Mesodermal cell (in vitro differentiated cells): ENCODE measurements at regions not wholly inside any gene's neighbourhood (a gene's known extent, or its start where the extent isn't known, plus 50 kb on each side); places are given as distances from the start of the nearest gene placed in this dataset.

Experiments
- H3K27ac ChIP-seq: 2 replicates; pipeline ENCODE4 v1.7.0; 2013; ENCODE audit warnings: mild to moderate bottlenecking, low read depth, low read length, moderate library complexity; ENCODE audit not compliant: severe bottlenecking
- H3K36me3 ChIP-seq: 2 replicates; pipeline ENCODE4 v1.7.1; 2013; ENCODE audit warnings: mild to moderate bottlenecking, low read length, moderate library complexity; ENCODE audit not compliant: control insufficient read depth, insufficient read depth
- H3K4me1 ChIP-seq: one replicate; pipeline ENCODE4 v1.7.1; 2013; ENCODE audit warnings: mild to moderate bottlenecking, low read length; ENCODE audit not compliant: insufficient read depth, control insufficient read depth, poor library complexity, severe bottlenecking
- H3K4me3 ChIP-seq: 2 replicates; pipeline ENCODE4 v1.7.0; 2013; ENCODE audit warnings: low read length, control low read depth, mild to moderate bottlenecking; ENCODE audit not compliant: insufficient read depth, poor library complexity, severe bottlenecking; ENCODE audit errors: extremely low read depth
- H3K9me3 ChIP-seq: 2 replicates; pipeline ENCODE4 v1.7.1; 2013; ENCODE audit warnings: mild to moderate bottlenecking, low read length, moderate library complexity; ENCODE audit not compliant: control insufficient read depth
- WGBS, 2 experiments: methylation state at CpG; one replicate each; pipeline ENCODE4 v1.1.5; 2013; ENCODE audit warnings: missing lambda C conversion rate in 2 of 2; ENCODE audit not compliant: insufficient coverage in 2 of 2; 5-methylcytosine and 5-hydroxymethylcytosine counted together

GRCh38 chr9:31608416-31608815 is 776.0 kb upstream of the ACO1 start:
- no peaks in the 10 kb centered on the region for H3K36me3 ChIP-seq
- no peak overlapping the region for H3K27ac ChIP-seq
- no peak overlapping the region for H3K4me3 ChIP-seq
- H3K4me1 ChIP-seq = no peaks in the 10 kb centered on the region
- no peaks in the 10 kb centered on the region for H3K9me3 ChIP-seq

DNA sequence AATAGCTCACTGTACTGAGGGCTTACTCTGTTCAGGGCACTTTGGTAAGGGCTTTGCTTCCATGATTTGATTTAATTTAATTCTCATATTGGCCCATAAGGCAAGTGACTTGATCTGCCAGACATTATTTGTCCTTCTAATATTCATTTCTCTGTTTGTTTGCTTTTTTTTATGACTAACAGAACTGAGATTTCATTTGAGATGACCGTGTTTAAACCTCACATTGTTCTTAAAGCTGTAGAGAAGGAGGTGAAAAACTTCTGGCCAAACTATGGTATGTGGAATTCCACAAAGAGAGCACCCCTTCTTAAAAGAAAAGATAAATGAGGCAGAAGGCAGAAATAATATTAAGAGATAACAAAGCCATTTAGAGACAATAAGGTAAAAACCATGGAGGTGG is 775.6 kb upstream of the ACO1 start:
- no peaks in the 10 kb centered on the region for H3K36me3 ChIP-seq
- H3K27ac ChIP-seq = no peak overlapping the region
- H3K4me3 ChIP-seq = no peak overlapping the region
- no peaks in the 10 kb centered on the region for H3K4me1 ChIP-seq
- H3K9me3 ChIP-seq = no peaks in the 10 kb centered on the region
- no CpG with 5 or more reads among the region's 1 CpG for WGBS, 2 experiments

DNA sequence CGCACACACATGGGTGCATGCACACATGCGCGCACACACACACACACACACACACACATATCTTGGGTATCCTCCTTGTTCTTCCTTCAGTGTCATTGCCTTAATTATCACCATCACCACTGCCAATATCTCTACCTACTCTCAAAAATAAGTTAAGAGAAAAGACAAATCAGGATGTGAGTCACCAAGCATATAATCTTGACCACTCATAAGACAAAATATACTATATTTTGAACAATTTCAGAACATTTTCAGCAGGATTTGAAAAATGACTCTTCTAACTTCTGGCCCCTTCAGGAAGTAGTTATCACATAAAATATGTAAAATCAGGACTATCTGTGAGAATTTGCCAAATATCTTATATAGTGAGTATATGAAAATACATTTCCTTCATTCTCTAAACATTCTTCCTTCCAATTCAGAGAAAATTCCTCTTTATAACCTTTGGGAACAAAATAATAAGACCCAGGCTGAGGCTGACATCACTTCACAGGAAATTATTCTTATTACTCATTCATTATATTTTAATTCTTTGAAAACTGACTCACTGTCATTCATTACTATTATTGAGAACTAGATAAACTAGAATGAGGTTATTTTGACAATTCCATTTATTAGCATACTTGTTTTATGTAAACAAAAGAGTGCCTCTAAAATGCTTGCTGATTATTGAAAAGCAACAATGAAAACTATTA is 772.0 kb upstream of the ACO1 start:
- Histone ChIP-seq H3K36me3 (no peaks in the 10 kb centered on the region), H3K4me3 (no peak overlapping the region), H3K27ac (no peak overlapping the region), H3K4me1 (no peaks in the 10 kb centered on the region), H3K9me3 (no peaks in the 10 kb centered on the region)
- 48% methylated on average over 3 of the region's 3 CpGs; no CpG with 5 or more reads in 1 of the 2 experiments for WGBS, 2 experiments

GRCh38 chr9:31615966-31616365 is 768.5 kb upstream of the ACO1 start:
- WGBS, 2 experiments = 41 to 47% methylated on average over 2 to 3 of the region's 4 CpGs
- Histone ChIP-seq H3K36me3 (no peaks in the 10 kb centered on the region), H3K27ac (no peak overlapping the region), H3K4me1 (no peaks in the 10 kb centered on the region), H3K4me3 (no peak overlapping the region), H3K9me3 (no peaks in the 10 kb centered on the region)

DNA sequence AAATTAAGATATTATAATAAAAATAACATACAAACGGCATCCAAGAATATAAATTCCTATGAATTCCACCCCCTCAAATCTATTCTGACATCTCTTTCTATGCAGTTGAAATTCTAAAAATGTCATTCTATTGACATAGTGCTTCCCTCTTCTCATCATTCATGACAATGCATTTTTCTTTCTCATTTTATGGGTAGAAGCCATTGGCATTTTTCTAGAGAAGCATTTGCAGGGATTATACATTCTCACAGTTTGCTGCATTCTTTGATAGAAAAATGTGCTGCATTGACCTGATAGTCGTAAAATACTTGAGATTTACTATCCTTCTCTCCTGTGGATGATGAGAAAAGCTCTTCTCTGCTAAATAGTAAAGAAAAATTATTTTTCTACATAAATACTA is 760.9 kb upstream of the ACO1 start:
- WGBS, 2 experiments = no CpG with 5 or more reads among the region's 2 CpGs
- H3K4me1 ChIP-seq = no peaks in the 10 kb centered on the region

GRCh38 chr9:31629292-31629691 is 755.2 kb upstream of the ACO1 start:
- Histone ChIP-seq H3K4me1 (no peaks in the 10 kb centered on the region), H3K27ac (no peak overlapping the region)

More for the DNA sequence above, 760.9 kb upstream of the ACO1 start:
- H3K4me3 ChIP-seq = no peak overlapping the region
- H3K27ac ChIP-seq = no peak overlapping the region
- H3K36me3 ChIP-seq = no peaks in the 10 kb centered on the region
- no peaks in the 10 kb centered on the region for H3K9me3 ChIP-seq

DNA sequence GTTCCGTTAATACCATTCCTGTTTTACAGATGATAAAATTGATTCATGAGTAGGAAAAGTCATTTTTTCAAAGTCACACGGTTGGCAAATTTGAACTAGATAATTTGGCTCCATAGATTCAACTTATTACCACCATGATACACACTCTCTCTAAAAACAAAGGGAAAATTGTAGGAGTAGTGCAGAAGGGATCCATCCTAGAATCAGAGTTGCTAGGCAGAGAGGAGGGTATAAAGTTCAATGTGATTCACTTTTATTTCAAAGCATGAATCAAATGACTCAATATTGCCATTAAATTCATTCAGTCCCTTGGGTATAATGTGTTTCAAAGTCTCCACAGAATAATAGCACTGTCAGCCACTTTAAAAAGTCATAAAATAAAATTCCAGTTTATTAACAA is 747.2 kb upstream of the ACO1 start:
- no peak overlapping the region for H3K27ac ChIP-seq
- no peaks in the 10 kb centered on the region for H3K4me1 ChIP-seq
- WGBS, 2 experiments = no CpG with 5 or more reads among the region's 2 CpGs
- no peaks in the 10 kb centered on the region for H3K36me3 ChIP-seq
- H3K9me3 ChIP-seq = no peaks in the 10 kb centered on the region
- H3K4me3 ChIP-seq = no peak overlapping the region

More at GRCh38 chr9:31629292-31629691, 755.2 kb upstream of the ACO1 start:
- Histone ChIP-seq H3K4me3 (no peak overlapping the region), H3K36me3 (no peaks in the 10 kb centered on the region), H3K9me3 (no peaks in the 10 kb centered on the region)

GRCh38 chr9:31637861-31638260 is 746.6 kb upstream of the ACO1 start:
- H3K4me1 ChIP-seq = no peaks in the 10 kb centered on the region
- H3K4me3 ChIP-seq = no peak overlapping the region
- H3K27ac ChIP-seq = no peak overlapping the region
- H3K9me3 ChIP-seq = no peaks in the 10 kb centered on the region
- no peaks in the 10 kb centered on the region for H3K36me3 ChIP-seq

DNA sequence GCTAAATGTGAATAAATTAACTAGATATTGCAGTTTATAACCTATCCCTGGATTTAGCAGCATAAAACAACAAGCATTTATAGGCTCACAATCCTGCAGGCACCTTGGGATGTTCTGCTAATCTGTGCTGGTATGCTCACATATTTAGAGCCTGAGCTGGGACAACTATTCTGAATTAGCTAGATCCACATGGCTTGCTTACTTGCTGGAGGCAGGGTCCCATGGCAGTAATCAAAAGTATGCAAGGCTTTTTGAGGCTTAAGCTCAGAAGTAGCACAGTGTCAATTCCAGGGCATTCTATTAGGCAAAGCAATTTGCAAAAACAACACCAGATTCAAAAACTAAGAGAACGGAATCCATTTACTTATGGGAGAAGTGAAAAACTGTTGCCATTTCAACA is 745.0 kb upstream of the ACO1 start:
- Histone ChIP-seq H3K36me3 (no peaks in the 10 kb centered on the region), H3K4me1 (no peaks in the 10 kb centered on the region), H3K9me3 (no peaks in the 10 kb centered on the region), H3K4me3 (no peak overlapping the region), H3K27ac (no peak overlapping the region)
- WGBS, 2 experiments = no CpG with 5 or more reads among the region's 1 CpG

GRCh38 chr9:31669311-31669710 is 715.1 kb upstream of the ACO1 start:
- no peaks in the 10 kb centered on the region for H3K36me3 ChIP-seq
- no peaks in the 10 kb centered on the region for H3K9me3 ChIP-seq
- H3K4me3 ChIP-seq = no peak overlapping the region
- no peak overlapping the region for H3K27ac ChIP-seq
- WGBS, 2 experiments = 85 to 100% methylated on average over 1 to 2 of the region's 3 CpGs
- no peaks in the 10 kb centered on the region for H3K4me1 ChIP-seq

DNA sequence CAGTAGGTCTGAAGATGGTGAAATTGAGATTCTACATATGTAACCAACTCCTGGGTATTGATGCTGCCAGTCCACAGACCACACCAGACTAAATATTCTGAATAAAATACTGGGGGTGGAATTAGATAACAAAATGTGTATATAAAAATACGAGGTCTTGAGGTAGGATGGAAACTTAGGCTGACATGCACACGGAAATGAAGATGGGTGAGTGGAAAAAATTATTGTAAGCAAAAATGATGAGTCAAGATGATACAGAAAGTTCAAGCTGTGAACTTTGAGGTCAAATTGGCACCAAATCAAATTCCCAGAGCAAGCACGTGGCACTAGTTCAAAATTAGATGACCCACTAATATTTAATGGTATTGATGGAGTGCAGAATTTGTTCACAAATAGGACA is 713.4 kb upstream of the ACO1 start:
- WGBS, 2 experiments = 77 to 82% methylated on average over 2 of the region's 3 CpGs
- H3K27ac ChIP-seq = no peak overlapping the region
- no peak overlapping the region for H3K4me3 ChIP-seq
- H3K9me3 ChIP-seq = no peaks in the 10 kb centered on the region
- H3K4me1 ChIP-seq = no peaks in the 10 kb centered on the region
- no peaks in the 10 kb centered on the region for H3K36me3 ChIP-seq
